Activated CD4-positive, alpha-beta T cell treated with anti-CD3 and anti-CD28 coated beads, Interleukin-2, amount 50 U/mL, for 4 hours (primary cell): ENCODE measurements at regions not wholly inside any gene's neighbourhood (a gene's known extent, or its start where the extent isn't known, plus 50 kb on each side); places are given as distances from the start of the nearest gene placed in this dataset.

ENCODE experiments used
- DNase-seq, 2 experiments: peaks; one replicate each; pipeline ENCODE4 v3.0.0-alpha.2; 2020

- no peak for DNase-seq
Observed at GRCh38 chr5:124090115-124090514, 578.1 kb downstream of the CSNK1G3 start.

- DNase-seq, result no peak
Observed at GRCh38 chr5:124089578-124089977, 577.6 kb downstream of the CSNK1G3 start.

GRCh38 chr5:124088289-124089032 lies 576.5 kb downstream of the CSNK1G3 start:
- no peak for DNase-seq

GRCh38 chr5:124087752-124088151 lies 575.8 kb downstream of the CSNK1G3 start:
- no peak for DNase-seq

- DNase-seq, result no peak
Observed at GRCh38 chr5:124080256-124080655, 568.3 kb downstream of the CSNK1G3 start.

GRCh38 chr5:124079062-124079461 lies 567.1 kb downstream of the CSNK1G3 start:
- DNase-seq, result no peak

GRCh38 chr5:124074500-124074899 lies 562.5 kb downstream of the CSNK1G3 start:
- DNase-seq, result no peak

- no peak for DNase-seq
Observed at GRCh38 chr5:124072570-124072969, 560.6 kb downstream of the CSNK1G3 start.

GRCh38 chr5:124071039-124071438 lies 559.1 kb downstream of the CSNK1G3 start:
- DNase-seq, result no peak

- no peak for DNase-seq
Observed at GRCh38 chr5:124065508-124065907, 553.5 kb downstream of the CSNK1G3 start.

GRCh38 chr5:124064956-124065355 lies 553.0 kb downstream of the CSNK1G3 start:
- DNase-seq, result no peak

- DNase-seq, result no peak
Observed at GRCh38 chr5:124061663-124062062, 549.7 kb downstream of the CSNK1G3 start.

- DNase-seq, result no peak
Observed at GRCh38 chr5:124061068-124061430, 549.1 kb downstream of the CSNK1G3 start.

GRCh38 chr5:124060413-124061067 lies 548.6 kb downstream of the CSNK1G3 start:
- no peak for DNase-seq

- DNase-seq, result no peak
Observed at GRCh38 chr5:124060011-124060410, 548.0 kb downstream of the CSNK1G3 start.

GRCh38 chr5:124059200-124059599 lies 547.2 kb downstream of the CSNK1G3 start:
- DNase-seq, result no peak

GRCh38 chr5:124057724-124058231 lies 545.8 kb downstream of the CSNK1G3 start:
- DNase-seq, result no peak

GRCh38 chr5:124056991-124057723 lies 545.2 kb downstream of the CSNK1G3 start:
- DNase-seq, result no peak

- DNase-seq, result no peak
Observed at GRCh38 chr5:124056326-124056990, 544.5 kb downstream of the CSNK1G3 start.

GRCh38 chr5:124055751-124056150 lies 543.8 kb downstream of the CSNK1G3 start:
- no peak for DNase-seq

GRCh38 chr5:124054564-124054963 lies 542.6 kb downstream of the CSNK1G3 start:
- DNase-seq, result no peak

GRCh38 chr5:124053340-124053739 lies 541.4 kb downstream of the CSNK1G3 start:
- no peak for DNase-seq

GRCh38 chr5:124052201-124052600 lies 540.2 kb downstream of the CSNK1G3 start:
- DNase-seq, result no peak
